Neuron (in vitro differentiated cells): ENCODE measurements at regions not wholly inside any gene's neighbourhood (a gene's known extent, or its start where the extent isn't known, plus 50 kb on each side); places are given as distances from the start of the nearest gene placed in this dataset.
A peak's percentile ranks its signal among the peaks of the same experiment; 100 is the strongest.

Experiments
- H2AFZ ChIP-seq: one replicate; pipeline ENCODE4 v1.6.1; 2013; ENCODE audit warnings: low read depth, mild to moderate bottlenecking, inconsistent platforms, low read length, moderate library complexity
- H3K27me3 ChIP-seq: one replicate; pipeline ENCODE4 v1.6.1; 2013; ENCODE audit warnings: low read length; ENCODE audit not compliant: insufficient read depth
- H3K36me3 ChIP-seq: one replicate; pipeline ENCODE4 v1.6.1; 2013; ENCODE audit warnings: low read length; ENCODE audit not compliant: insufficient read depth
- H3K4me1 ChIP-seq: one replicate; pipeline ENCODE4 v1.6.1; 2013; ENCODE audit warnings: low read length; ENCODE audit not compliant: insufficient read depth
- H3K4me3 ChIP-seq: 2 replicates; pipeline ENCODE4 v1.5.1; 2013; ENCODE audit warnings: mild to moderate bottlenecking, low read length, moderate library complexity
- H3K9me3 ChIP-seq: one replicate; pipeline ENCODE4 v1.6.1; 2013; ENCODE audit warnings: low read length

- Histone ChIP-seq H3K9me3 (no peaks in the 10 kb centered on the region), H3K27me3 (no peaks in the 10 kb centered on the region), H2AFZ (no peak overlapping the region), H3K4me3 (no peak overlapping the region), H3K4me1 (no peaks in the 10 kb centered on the region), H3K36me3 (no peaks in the 10 kb centered on the region)
These were observed 500.5 kb upstream of the LRRN3 start for GRCh38 chr7:110590415-110590814.

- no peaks in the 10 kb centered on the region for H3K4me1 ChIP-seq
- H3K9me3 ChIP-seq: no peaks in the 10 kb centered on the region
- H3K36me3 ChIP-seq: no peaks in the 10 kb centered on the region
- H2AFZ ChIP-seq: peak overlapping the region; percentile 44
- H3K4me3 ChIP-seq: no peak overlapping the region
- no peaks in the 10 kb centered on the region for H3K27me3 ChIP-seq
These were observed 499.6 kb upstream of the LRRN3 start for GRCh38 chr7:110591341-110591740.

- Histone ChIP-seq H3K36me3 (no peaks in the 10 kb centered on the region), H3K9me3 (no peaks in the 10 kb centered on the region), H3K4me3 (no peak overlapping the region), H2AFZ (no peak overlapping the region), H3K4me1 (no peaks in the 10 kb centered on the region), H3K27me3 (no peaks in the 10 kb centered on the region)
These were observed 498.4 kb upstream of the LRRN3 start for GRCh38 chr7:110592557-110592956.

- H3K9me3 ChIP-seq: no peaks in the 10 kb centered on the region
- H3K4me1 ChIP-seq: no peaks in the 10 kb centered on the region
- H2AFZ ChIP-seq: no peak overlapping the region
- no peaks in the 10 kb centered on the region for H3K27me3 ChIP-seq
- H3K4me3 ChIP-seq: no peak overlapping the region
- no peaks in the 10 kb centered on the region for H3K36me3 ChIP-seq
These were observed 497.6 kb upstream of the LRRN3 start for GRCh38 chr7:110593355-110593754.

- H3K4me3 ChIP-seq: no peak overlapping the region
- no peaks in the 10 kb centered on the region for H3K36me3 ChIP-seq
- H3K4me1 ChIP-seq: no peaks in the 10 kb centered on the region
- H3K27me3 ChIP-seq: no peaks in the 10 kb centered on the region
- no peak overlapping the region for H2AFZ ChIP-seq
- no peaks in the 10 kb centered on the region for H3K9me3 ChIP-seq
These were observed 495.2 kb upstream of the LRRN3 start for GRCh38 chr7:110595694-110596093.

- no peak overlapping the region for H3K4me3 ChIP-seq
- H3K36me3 ChIP-seq: no peaks in the 10 kb centered on the region
- no peaks in the 10 kb centered on the region for H3K27me3 ChIP-seq
These were observed 490.0 kb upstream of the LRRN3 start for GRCh38 chr7:110600956-110601355.

GRCh38 chr7:110601710-110602109, 489.2 kb upstream of the LRRN3 start:
- no peak overlapping the region for H2AFZ ChIP-seq
- no peaks in the 10 kb centered on the region for H3K9me3 ChIP-seq
- H3K4me1 ChIP-seq: no peaks in the 10 kb centered on the region
- no peaks in the 10 kb centered on the region for H3K36me3 ChIP-seq
- H3K4me3 ChIP-seq: no peak overlapping the region
- no peaks in the 10 kb centered on the region for H3K27me3 ChIP-seq

More at GRCh38 chr7:110600956-110601355, 490.0 kb upstream of the LRRN3 start:
- Histone ChIP-seq H3K4me1 (no peaks in the 10 kb centered on the region), H3K9me3 (no peaks in the 10 kb centered on the region), H2AFZ (no peak overlapping the region)

GRCh38 chr7:110604206-110604605, 486.7 kb upstream of the LRRN3 start:
- Histone ChIP-seq H3K27me3 (no peaks in the 10 kb centered on the region), H2AFZ (no peak overlapping the region), H3K9me3 (no peaks in the 10 kb centered on the region), H3K4me3 (no peak overlapping the region), H3K4me1 (no peaks in the 10 kb centered on the region), H3K36me3 (no peaks in the 10 kb centered on the region)

- Histone ChIP-seq H2AFZ (no peak overlapping the region), H3K27me3 (no peaks in the 10 kb centered on the region), H3K4me1 (no peaks in the 10 kb centered on the region), H3K36me3 (no peaks in the 10 kb centered on the region), H3K4me3 (no peak overlapping the region), H3K9me3 (no peaks in the 10 kb centered on the region)
These were observed 486.0 kb upstream of the LRRN3 start for GRCh38 chr7:110604885-110605284.

GRCh38 chr7:110607050-110607857, 483.7 kb upstream of the LRRN3 start:
- H3K36me3 ChIP-seq: no peaks in the 10 kb centered on the region
- no peaks in the 10 kb centered on the region for H3K4me1 ChIP-seq
- H2AFZ ChIP-seq: no peak overlapping the region
- no peak overlapping the region for H3K4me3 ChIP-seq
- H3K27me3 ChIP-seq: no peaks in the 10 kb centered on the region
- no peaks in the 10 kb centered on the region for H3K9me3 ChIP-seq

- no peaks in the 10 kb centered on the region for H3K4me1 ChIP-seq
- H3K27me3 ChIP-seq: no peaks in the 10 kb centered on the region
- H3K9me3 ChIP-seq: no peaks in the 10 kb centered on the region
- peak overlapping the region; percentile 9 for H2AFZ ChIP-seq
- H3K36me3 ChIP-seq: no peaks in the 10 kb centered on the region
- H3K4me3 ChIP-seq: no peak overlapping the region
These were observed 481.6 kb upstream of the LRRN3 start for GRCh38 chr7:110609336-110609735.

GRCh38 chr7:110612680-110613079, 478.2 kb upstream of the LRRN3 start:
- Histone ChIP-seq H3K27me3 (no peaks in the 10 kb centered on the region), H3K4me3 (no peak overlapping the region), H3K9me3 (no peaks in the 10 kb centered on the region), H3K36me3 (no peaks in the 10 kb centered on the region), H2AFZ (no peak overlapping the region), H3K4me1 (no peaks in the 10 kb centered on the region)
